ENCODE measurements at regions not wholly inside any gene's neighbourhood (a gene's known extent, or its start where the extent isn't known, plus 50 kb on each side); places are given as distances from the start of the nearest gene placed in this dataset.

DNA sequence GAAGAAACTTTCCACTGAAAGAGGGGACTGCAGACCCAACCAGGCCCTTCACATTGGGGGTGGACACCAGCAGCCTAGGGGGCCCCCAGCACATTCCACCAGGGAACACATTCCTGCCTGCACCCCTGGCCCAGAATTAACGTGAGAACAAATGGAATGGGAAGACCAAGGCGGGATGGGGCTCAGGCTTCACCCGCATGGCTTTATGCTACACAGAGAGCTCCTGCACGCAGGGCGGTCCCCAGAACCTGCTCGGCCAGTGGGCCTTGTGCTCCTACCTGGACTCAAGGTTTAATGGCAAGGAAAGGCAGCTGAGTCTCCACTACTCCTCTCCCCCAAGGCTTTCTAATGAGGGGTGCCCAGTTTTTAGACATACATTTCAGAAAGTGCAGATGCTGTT lies 146.3 kb upstream of the GPR26 start:
- TF ChIP-seq, protein P1, sequence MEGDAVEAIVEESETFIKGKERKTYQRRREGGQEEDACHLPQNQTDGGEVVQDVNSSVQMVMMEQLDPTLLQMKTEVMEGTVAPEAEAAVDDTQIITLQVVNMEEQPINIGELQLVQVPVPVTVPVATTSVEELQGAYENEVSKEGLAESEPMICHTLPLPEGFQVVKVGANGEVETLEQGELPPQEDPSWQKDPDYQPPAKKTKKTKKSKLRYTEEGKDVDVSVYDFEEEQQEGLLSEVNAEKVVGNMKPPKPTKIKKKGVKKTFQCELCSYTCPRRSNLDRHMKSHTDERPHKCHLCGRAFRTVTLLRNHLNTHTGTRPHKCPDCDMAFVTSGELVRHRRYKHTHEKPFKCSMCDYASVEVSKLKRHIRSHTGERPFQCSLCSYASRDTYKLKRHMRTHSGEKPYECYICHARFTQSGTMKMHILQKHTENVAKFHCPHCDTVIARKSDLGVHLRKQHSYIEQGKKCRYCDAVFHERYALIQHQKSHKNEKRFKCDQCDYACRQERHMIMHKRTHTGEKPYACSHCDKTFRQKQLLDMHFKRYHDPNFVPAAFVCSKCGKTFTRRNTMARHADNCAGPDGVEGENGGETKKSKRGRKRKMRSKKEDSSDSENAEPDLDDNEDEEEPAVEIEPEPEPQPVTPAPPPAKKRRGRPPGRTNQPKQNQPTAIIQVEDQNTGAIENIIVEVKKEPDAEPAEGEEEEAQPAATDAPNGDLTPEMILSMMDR (optimal IDR thresholded peaks at IDR 0.05 in 1 of 3, IDR thresholded peaks at IDR 0.05 in 1 of 3, conservative IDR thresholded peaks at IDR 0.05 in 1 of 3; ENCODE audit: extremely low read depth in 1 of 3, insufficient read depth in 2 of 3, low read length in 3 of 3), result no peak
- TF ChIP-seq EZH2 (IDR thresholded peaks at IDR 0.05; ENCODE audit: low read length), result no peak
